ENCODE measurements at regions not wholly inside any gene's neighbourhood (a gene's known extent, or its start where the extent isn't known, plus 50 kb on each side); places are given as distances from the start of the nearest gene placed in this dataset.
"Not testable (repeated sequence)": the region's sequence is repeated elsewhere in the genome, so short reads cannot be mapped to it uniquely, and the experiment has no call there.

DNA sequence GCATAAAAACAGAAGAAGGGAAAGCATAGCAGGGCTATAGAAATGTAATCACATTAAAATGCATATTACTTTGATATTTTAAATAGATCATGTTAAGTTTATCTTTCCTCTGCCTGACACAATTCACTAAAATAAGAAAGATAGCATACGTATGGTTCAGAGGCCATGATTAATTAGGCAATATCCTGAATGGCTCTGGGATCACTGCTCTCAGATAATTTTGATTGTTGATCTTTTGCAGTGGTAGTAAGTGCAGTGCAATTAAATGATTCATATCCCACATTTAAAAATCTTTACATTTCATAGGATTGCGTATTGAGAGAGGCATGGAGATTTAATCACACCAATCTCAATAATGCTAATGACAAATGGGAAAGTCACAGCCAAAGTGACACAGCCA lies 1040.7 kb downstream of the SOCS6 start:
- DNase-seq (ENCODE audit: insufficient read length, low spot score) (no peak), FAIRE-seq (no peak)
- TF ChIP-seq PAX5 (IDR thresholded peaks at IDR 0.05; ENCODE audit: insufficient read depth, low read length, severe bottlenecking) = no peak
- TF ChIP-seq POU2F2 (IDR thresholded peaks at IDR 0.05; ENCODE audit: low read depth, low read length) = no peak

DNA sequence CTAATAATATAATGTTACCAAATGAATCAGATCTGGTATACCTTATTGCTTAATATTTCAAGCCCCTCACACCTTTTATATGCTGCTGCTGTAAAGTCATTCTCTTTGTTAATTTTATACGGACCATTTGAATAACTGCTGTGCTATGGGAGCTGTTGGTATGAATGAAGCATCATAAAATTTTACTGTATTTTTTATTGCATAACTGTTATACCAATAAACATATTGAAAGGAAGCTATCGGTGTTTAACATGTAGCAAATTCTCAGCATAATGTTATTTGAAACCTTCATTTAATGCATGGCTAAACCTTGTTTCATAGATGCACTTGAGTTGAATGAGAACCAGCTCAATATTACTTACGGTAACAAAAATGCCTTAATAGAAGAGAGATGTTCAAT lies 1040.3 kb downstream of the SOCS6 start:
- TF ChIP-seq PAX5 (IDR thresholded peaks at IDR 0.05; ENCODE audit: insufficient read depth, low read length, severe bottlenecking) = no peak
- no peak for TF ChIP-seq POU2F2 (IDR thresholded peaks at IDR 0.05; ENCODE audit: low read depth, low read length)
- no peak for TF ChIP-seq POLR2A (IDR thresholded peaks at IDR 0.05; ENCODE audit: low read depth, low read length)
- TF ChIP-seq TAF1 (IDR thresholded peaks at IDR 0.05; ENCODE audit: low read depth, low read length) = no peak
- no peak for TF ChIP-seq POLR2AphosphoS5 (IDR thresholded peaks at IDR 0.05; ENCODE audit: low read depth, low read length)
- no peak for TF ChIP-seq SPI1 (IDR thresholded peaks at IDR 0.05; ENCODE audit: low read depth, low read length)
- DNase-seq (ENCODE audit: insufficient read length, low spot score) (no peak), FAIRE-seq (no peak)

DNA sequence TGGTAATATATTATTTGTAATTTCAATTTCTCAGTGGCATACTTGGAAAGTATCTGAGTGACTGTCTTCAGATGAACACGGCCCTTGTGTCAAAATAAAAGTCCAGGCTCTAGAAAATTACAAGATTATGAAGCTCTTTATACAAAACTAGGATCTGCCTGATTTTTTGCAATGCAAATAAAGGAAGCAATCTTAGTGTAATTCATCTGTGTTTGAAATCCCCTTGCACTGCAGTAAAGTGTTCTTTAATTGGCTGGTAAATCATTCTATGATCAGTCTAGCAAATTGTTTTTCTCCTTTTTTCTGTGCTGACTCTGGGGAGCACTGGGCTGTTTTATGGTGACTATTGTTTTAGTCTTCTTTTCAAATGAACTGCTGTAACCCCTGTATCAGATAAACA lies 1039.0 kb downstream of the SOCS6 start:
- TF ChIP-seq PAX5 (IDR thresholded peaks at IDR 0.05; ENCODE audit: insufficient read depth, low read length, severe bottlenecking) (no peak), POLR2A (IDR thresholded peaks at IDR 0.05; ENCODE audit: low read depth, low read length) (no peak), POLR2AphosphoS5 (IDR thresholded peaks at IDR 0.05; ENCODE audit: low read depth, low read length) (no peak), POU2F2 (IDR thresholded peaks at IDR 0.05; ENCODE audit: low read depth, low read length) (no peak), SPI1 (IDR thresholded peaks at IDR 0.05; ENCODE audit: low read depth, low read length) (no peak), TAF1 (IDR thresholded peaks at IDR 0.05; ENCODE audit: low read depth, low read length) (no peak)
- no peak for DNase-seq (ENCODE audit: insufficient read length, low spot score)
- no peak for FAIRE-seq

DNA sequence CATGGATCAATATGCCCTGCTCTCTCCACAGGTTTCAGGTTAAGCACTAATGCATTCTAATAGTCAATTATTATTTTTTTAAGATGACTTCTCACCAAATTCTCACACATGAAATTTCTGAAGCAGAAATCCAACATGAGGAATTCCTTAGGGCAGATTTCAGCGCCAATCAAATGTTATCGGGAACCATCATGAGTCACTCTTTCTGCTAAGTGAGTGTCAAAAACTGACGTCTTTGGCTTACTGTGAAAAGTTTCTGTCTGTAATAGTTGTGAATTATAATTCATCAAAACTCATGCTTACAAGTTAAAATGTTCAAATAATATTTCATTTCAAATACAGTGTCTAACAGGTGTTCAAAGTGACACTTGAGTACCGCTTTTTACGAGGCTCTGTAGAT lies 1038.6 kb downstream of the SOCS6 start:
- no peak for FAIRE-seq
- TF ChIP-seq POU2F2 (IDR thresholded peaks at IDR 0.05; ENCODE audit: low read depth, low read length) (no peak), TAF1 (IDR thresholded peaks at IDR 0.05; ENCODE audit: low read depth, low read length) (no peak), PAX5 (IDR thresholded peaks at IDR 0.05; ENCODE audit: insufficient read depth, low read length, severe bottlenecking) (no peak), SPI1 (IDR thresholded peaks at IDR 0.05; ENCODE audit: low read depth, low read length) (no peak), POLR2AphosphoS5 (IDR thresholded peaks at IDR 0.05; ENCODE audit: low read depth, low read length) (no peak), POLR2A (IDR thresholded peaks at IDR 0.05; ENCODE audit: low read depth, low read length) (no peak)
- DNase-seq (ENCODE audit: insufficient read length, low spot score) = no peak

DNA sequence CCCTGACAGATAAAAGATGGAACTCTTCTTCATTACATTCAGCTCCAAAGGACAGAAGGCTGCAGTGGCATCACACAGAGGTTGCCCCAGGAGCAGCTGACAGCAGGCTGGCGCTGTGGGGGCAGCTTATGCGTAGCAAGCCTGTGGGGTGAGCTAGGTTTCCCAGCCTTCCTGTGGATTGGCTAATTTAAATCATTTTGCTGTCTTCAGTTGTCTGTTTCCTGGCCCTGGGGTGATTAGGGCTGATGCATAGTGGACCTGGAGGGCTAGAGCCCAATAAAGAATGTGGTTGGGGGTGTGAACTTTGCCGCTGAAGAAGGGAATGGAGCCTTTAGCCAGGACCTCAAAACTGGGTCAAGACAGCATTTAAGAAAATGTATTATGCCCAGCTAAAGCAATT lies 1038.0 kb downstream of the SOCS6 start:
- TF ChIP-seq POU2F2 (IDR thresholded peaks at IDR 0.05; ENCODE audit: low read depth, low read length) (no peak), POLR2A (IDR thresholded peaks at IDR 0.05; ENCODE audit: low read depth, low read length) (no peak), SPI1 (IDR thresholded peaks at IDR 0.05; ENCODE audit: low read depth, low read length) (no peak), POLR2AphosphoS5 (IDR thresholded peaks at IDR 0.05; ENCODE audit: low read depth, low read length) (no peak), PAX5 (IDR thresholded peaks at IDR 0.05; ENCODE audit: insufficient read depth, low read length, severe bottlenecking) (no peak), TAF1 (IDR thresholded peaks at IDR 0.05; ENCODE audit: low read depth, low read length) (no peak)
- no peak for FAIRE-seq
- DNase-seq (ENCODE audit: insufficient read length, low spot score) = no peak

DNA sequence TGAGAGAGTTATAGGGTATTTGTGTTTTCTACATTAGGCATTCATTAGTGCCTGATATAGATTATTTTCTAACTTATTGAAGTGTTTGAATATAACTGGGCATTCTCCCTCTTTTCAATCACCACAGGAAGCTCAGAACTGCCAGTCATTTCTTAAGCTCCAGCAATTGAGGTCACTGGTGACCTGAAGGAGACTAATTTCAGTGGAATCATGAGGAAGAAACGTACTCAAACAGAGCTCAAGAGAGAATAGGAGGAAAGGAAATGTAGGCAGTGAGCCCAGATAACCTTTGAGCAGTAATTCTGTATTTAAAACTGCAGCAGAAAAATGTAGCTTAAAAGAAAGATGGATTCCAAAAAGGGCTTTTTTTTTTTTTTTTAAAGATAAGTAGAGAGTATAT lies 1035.5 kb downstream of the SOCS6 start:
- no peak for FAIRE-seq
- DNase-seq (ENCODE audit: insufficient read length, low spot score) = no peak
- TF ChIP-seq PAX5 (IDR thresholded peaks at IDR 0.05; ENCODE audit: insufficient read depth, low read length, severe bottlenecking) = no peak
- no peak for TF ChIP-seq POU2F2 (IDR thresholded peaks at IDR 0.05; ENCODE audit: low read depth, low read length)
- TF ChIP-seq SPI1 (IDR thresholded peaks at IDR 0.05; ENCODE audit: low read depth, low read length) = no peak
- TF ChIP-seq TAF1 (IDR thresholded peaks at IDR 0.05; ENCODE audit: low read depth, low read length) = no peak
- TF ChIP-seq POLR2A (IDR thresholded peaks at IDR 0.05; ENCODE audit: low read depth, low read length) = no peak
- TF ChIP-seq POLR2AphosphoS5 (IDR thresholded peaks at IDR 0.05; ENCODE audit: low read depth, low read length) = no peak

DNA sequence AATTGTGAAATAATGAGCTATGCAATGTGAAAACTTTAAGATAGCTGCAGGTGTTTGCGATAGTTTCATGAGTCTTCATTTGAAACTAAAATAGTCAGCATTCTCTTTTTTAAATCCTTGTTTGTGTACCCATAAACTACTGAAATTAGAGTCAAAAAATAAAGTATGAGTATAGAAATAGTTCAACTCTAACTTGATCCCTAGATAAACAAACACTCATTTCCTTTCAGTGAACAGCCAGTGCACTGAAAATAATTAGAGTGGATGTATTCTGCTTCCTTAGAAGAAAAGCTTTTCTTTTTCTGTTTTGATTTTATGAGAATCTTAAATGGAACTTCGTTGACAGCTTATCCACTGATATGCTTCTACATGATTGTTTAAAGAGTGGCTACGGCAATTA lies 1033.4 kb downstream of the SOCS6 start:
- TF ChIP-seq POLR2AphosphoS5 (IDR thresholded peaks at IDR 0.05; ENCODE audit: low read depth, low read length) = no peak
- TF ChIP-seq PAX5 (IDR thresholded peaks at IDR 0.05; ENCODE audit: insufficient read depth, low read length, severe bottlenecking) = no peak
- TF ChIP-seq SPI1 (IDR thresholded peaks at IDR 0.05; ENCODE audit: low read depth, low read length) = no peak
- no peak for TF ChIP-seq POLR2A (IDR thresholded peaks at IDR 0.05; ENCODE audit: low read depth, low read length)
- no peak for TF ChIP-seq POU2F2 (IDR thresholded peaks at IDR 0.05; ENCODE audit: low read depth, low read length)
- TF ChIP-seq TAF1 (IDR thresholded peaks at IDR 0.05; ENCODE audit: low read depth, low read length) = no peak

DNA sequence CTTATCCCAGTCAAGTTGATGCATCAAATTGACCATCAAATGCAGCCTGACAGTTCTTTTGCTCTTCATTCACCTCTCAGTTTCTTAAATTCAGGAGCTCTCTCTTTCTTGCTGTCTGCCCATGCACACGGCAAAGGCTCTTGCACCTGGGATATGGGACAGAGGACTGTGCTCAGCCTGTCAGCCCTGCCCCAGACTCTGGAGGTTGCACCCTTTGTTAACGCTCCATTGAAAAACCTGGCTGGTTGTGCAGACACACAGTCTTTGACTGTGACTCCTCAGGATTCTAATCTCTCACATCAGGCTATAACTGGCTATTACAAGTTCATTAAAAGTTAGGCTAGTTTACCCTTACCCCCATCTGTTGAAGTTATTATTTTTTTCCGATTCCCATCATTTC lies 1032.5 kb downstream of the SOCS6 start:
- FAIRE-seq = no peak

More for the DNA sequence above, 1033.4 kb downstream of the SOCS6 start:
- FAIRE-seq (no peak), DNase-seq (ENCODE audit: insufficient read length, low spot score) (no peak)

DNA sequence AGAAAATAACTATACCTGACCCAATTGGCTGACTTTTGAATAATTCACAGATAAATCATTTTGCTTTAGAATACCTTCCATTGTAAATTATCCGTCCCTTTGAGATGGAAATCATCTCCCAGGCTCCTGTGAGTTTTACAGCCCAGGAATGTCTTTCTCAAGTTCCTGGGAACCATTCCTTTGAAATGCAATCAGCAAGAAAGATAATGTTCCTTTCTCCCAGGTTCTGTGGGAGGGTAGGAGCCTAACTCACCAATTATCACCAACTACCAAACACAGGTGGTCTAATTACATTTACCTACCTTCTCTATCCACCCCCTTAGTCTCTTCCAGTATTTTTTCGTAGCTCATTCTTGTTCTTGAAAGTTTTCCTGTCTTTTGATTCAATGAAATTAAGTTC lies 1016.0 kb downstream of the SOCS6 start:
- TF ChIP-seq TAF1 (IDR thresholded peaks at IDR 0.05; ENCODE audit: low read depth, low read length) (no peak), POLR2AphosphoS5 (IDR thresholded peaks at IDR 0.05; ENCODE audit: low read depth, low read length) (no peak), PAX5 (IDR thresholded peaks at IDR 0.05; ENCODE audit: insufficient read depth, low read length, severe bottlenecking) (no peak), POLR2A (IDR thresholded peaks at IDR 0.05; ENCODE audit: low read depth, low read length) (no peak), POU2F2 (IDR thresholded peaks at IDR 0.05; ENCODE audit: low read depth, low read length) (no peak), SPI1 (IDR thresholded peaks at IDR 0.05; ENCODE audit: low read depth, low read length) (no peak)
- no peak for DNase-seq (ENCODE audit: insufficient read length, low spot score)
- no peak for FAIRE-seq

More for the DNA sequence above, 1032.5 kb downstream of the SOCS6 start:
- TF ChIP-seq POLR2AphosphoS5 (IDR thresholded peaks at IDR 0.05; ENCODE audit: low read depth, low read length) (no peak), POU2F2 (IDR thresholded peaks at IDR 0.05; ENCODE audit: low read depth, low read length) (no peak), PAX5 (IDR thresholded peaks at IDR 0.05; ENCODE audit: insufficient read depth, low read length, severe bottlenecking) (no peak), TAF1 (IDR thresholded peaks at IDR 0.05; ENCODE audit: low read depth, low read length) (no peak), POLR2A (IDR thresholded peaks at IDR 0.05; ENCODE audit: low read depth, low read length) (no peak), SPI1 (IDR thresholded peaks at IDR 0.05; ENCODE audit: low read depth, low read length) (no peak)
- DNase-seq (ENCODE audit: insufficient read length, low spot score) = no peak

DNA sequence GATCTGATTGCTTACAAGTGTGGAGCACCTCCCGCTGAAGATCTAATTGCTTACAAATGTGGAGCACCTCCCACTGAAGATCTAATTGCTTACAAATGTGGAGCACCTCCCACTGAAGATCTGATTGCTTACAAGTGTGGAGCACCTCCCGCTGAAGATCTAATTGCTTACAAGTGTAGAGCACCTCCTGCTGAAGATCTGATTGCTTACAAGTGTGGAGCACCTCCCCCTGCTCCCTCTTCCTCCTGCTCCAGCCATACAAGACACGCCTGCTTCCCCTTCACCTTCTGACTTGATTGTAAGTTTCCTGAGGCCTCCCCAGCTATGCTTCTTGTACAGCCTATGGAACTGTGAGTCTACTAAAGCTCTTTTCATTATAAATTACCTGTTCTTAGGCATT lies 1014.9 kb downstream of the SOCS6 start:
- DNase-seq (ENCODE audit: insufficient read length, low spot score); FAIRE-seq: not testable (repeated sequence)

Data from GM12891 (cell line).